GM23338 (cell line): ENCODE measurements at regions not wholly inside any gene's neighbourhood (a gene's known extent, or its start where the extent isn't known, plus 50 kb on each side); places are given as distances from the start of the nearest gene placed in this dataset.

Experiments used
- EZH2 ChIP-seq: fragments of 200-600 bp; sonication (generic); IDR thresholded peaks from one replicate; pipeline ENCODE4 v1.8.0; 2017; ENCODE audit warnings: antibody characterized with exemption, mild to moderate bottlenecking, low read depth; ENCODE audit not compliant: unreplicated experiment
- EZH2phosphoT487 ChIP-seq: fragments of 200-600 bp; sonication (generic); IDR thresholded peaks from one replicate; pipeline ENCODE4 v1.8.1; 2018; ENCODE audit warnings: antibody characterized with exemption; ENCODE audit not compliant: unreplicated experiment
- JUNB ChIP-seq: IDR thresholded peaks from one replicate; pipeline ENCODE4 v1.6.1; 2016; ENCODE audit warnings: antibody characterized with exemption; ENCODE audit not compliant: unreplicated experiment
- POLR2AphosphoS5 ChIP-seq: IDR thresholded peaks from 2 replicates; pipeline ENCODE4 v1.6.1; 2016; ENCODE audit warnings: antibody characterized with exemption, low read depth
- REST ChIP-seq: IDR thresholded peaks from one replicate; pipeline ENCODE4 v1.6.1; 2018; ENCODE audit warnings: antibody characterized with exemption; ENCODE audit not compliant: unreplicated experiment
- ZNF114 ChIP-seq: fragments of 250-450 bp; sonication (Bioruptor Pico); IDR thresholded peaks from 2 replicates; pipeline ENCODE4 v1.5.0; 2020; ENCODE audit warnings: mild to moderate bottlenecking, moderate library complexity
- ZNF331 ChIP-seq: fragments of 250-450 bp; sonication (Bioruptor Pico); IDR thresholded peaks from 2 replicates; pipeline ENCODE4 v1.5.0; 2020; ENCODE audit warnings: low read depth, mild to moderate bottlenecking, moderate library complexity
- TF ChIP-seq, protein P1 (sequence below), 2 experiments: fragments of 200-600 bp in 1 of 2; sonication (generic) in 1 of 2; conservative IDR thresholded peaks; 2 replicates each; pipeline versions ENCODE4 v1.5.1 to v1.6.1; 2016 to 2017; ENCODE audit warnings: antibody characterized with exemption in 2 of 2, low read depth in 2 of 2, mild to moderate bottlenecking in 2 of 2, moderate library complexity in 1 of 2

DNA sequence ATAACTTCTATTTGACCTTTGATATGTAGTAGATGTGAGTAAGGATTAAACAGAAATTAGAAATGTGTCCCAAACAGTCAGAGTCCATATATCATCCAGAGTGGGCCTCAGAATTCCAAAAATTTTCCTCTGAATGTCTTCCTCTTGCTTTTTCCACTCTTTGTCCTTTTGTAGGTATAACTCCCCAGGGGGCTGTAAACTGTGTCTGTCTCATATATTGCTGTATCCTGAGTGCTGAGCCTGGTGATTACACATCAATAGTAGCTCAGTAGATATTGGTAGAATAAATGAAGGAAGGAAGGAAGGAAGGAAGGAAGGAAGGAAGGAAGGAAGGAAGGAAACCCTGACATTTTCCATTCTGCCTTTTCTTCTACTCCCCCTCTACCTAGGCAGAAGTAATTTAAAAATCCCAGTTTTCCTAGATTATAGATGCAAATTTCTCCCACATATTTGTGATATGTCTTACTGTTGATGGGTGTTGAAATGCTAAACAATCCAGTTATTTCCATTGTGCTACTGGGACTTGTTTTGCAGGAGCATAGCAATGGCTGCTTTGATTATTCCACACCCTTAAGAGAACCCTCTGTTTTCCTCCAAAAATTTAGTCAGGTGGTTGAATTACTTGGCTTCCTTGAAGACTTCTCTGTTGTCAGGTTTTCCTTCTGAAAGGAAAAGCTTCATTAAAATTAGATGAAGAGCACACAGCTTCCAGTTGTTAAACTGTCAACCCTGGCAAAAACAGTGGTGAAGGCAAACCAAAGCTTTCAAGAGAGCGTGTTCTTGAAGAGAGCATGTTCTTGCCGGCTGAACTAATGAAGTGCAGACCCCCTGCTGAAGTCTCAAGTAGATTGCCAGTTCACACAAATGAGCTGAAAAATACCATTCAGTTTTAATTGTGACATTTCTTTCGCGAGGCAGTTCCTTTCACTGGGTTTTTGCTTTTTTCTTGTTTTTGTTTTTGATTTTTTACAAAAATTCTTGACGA, 147.8 kb downstream of the KCNE4 start:
- TF ChIP-seq, protein P1, sequence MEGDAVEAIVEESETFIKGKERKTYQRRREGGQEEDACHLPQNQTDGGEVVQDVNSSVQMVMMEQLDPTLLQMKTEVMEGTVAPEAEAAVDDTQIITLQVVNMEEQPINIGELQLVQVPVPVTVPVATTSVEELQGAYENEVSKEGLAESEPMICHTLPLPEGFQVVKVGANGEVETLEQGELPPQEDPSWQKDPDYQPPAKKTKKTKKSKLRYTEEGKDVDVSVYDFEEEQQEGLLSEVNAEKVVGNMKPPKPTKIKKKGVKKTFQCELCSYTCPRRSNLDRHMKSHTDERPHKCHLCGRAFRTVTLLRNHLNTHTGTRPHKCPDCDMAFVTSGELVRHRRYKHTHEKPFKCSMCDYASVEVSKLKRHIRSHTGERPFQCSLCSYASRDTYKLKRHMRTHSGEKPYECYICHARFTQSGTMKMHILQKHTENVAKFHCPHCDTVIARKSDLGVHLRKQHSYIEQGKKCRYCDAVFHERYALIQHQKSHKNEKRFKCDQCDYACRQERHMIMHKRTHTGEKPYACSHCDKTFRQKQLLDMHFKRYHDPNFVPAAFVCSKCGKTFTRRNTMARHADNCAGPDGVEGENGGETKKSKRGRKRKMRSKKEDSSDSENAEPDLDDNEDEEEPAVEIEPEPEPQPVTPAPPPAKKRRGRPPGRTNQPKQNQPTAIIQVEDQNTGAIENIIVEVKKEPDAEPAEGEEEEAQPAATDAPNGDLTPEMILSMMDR (conservative IDR thresholded peaks at IDR 0.05; ENCODE audit: low read depth in 2 of 2): no peak
- TF ChIP-seq ZNF331 (no peak), EZH2 (no peak), EZH2phosphoT487 (no peak), ZNF114 (CRISPR knock-in tag) (no peak), POLR2AphosphoS5 (no peak), JUNB (no peak), REST (no peak)
